ENCODE measurements at regions not wholly inside any gene's neighbourhood (a gene's known extent, or its start where the extent isn't known, plus 50 kb on each side); places are given as distances from the start of the nearest gene placed in this dataset.
"Not testable (repeated sequence)": the region's sequence is repeated elsewhere in the genome, so short reads cannot be mapped to it uniquely, and the experiment has no call there.

GRCh38 chr12:67488349-67488748, 160.2 kb upstream of the DYRK2 start:
- not testable (repeated sequence) for DNase-seq (ENCODE audit: low read depth in 1 of 2, low spot score in 1 of 2)

- DNase-seq (ENCODE audit: low read depth in 1 of 2, low spot score in 1 of 2) = no peak
These were observed 159.5 kb upstream of the DYRK2 start for GRCh38 chr12:67489007-67489406.

- no peak for DNase-seq (ENCODE audit: low read depth in 1 of 2, low spot score in 1 of 2)
These were observed 152.0 kb upstream of the DYRK2 start for GRCh38 chr12:67496581-67496980.

- no peak for DNase-seq (ENCODE audit: low read depth in 1 of 2, low spot score in 1 of 2)
These were observed 149.6 kb upstream of the DYRK2 start for GRCh38 chr12:67498991-67499390.

- no peak for DNase-seq (ENCODE audit: low read depth in 1 of 2, low spot score in 1 of 2)
These were observed 147.2 kb upstream of the DYRK2 start for GRCh38 chr12:67501362-67501761.

- DNase-seq (ENCODE audit: low read depth in 1 of 2, low spot score in 1 of 2) = no peak
These were observed 144.5 kb upstream of the DYRK2 start for GRCh38 chr12:67504026-67504425.

- DNase-seq (ENCODE audit: low read depth in 1 of 2, low spot score in 1 of 2) = no peak
These were observed 141.8 kb upstream of the DYRK2 start for GRCh38 chr12:67506739-67507138.

GRCh38 chr12:67508830-67509229, 139.7 kb upstream of the DYRK2 start:
- no peak for DNase-seq (ENCODE audit: low read depth in 1 of 2, low spot score in 1 of 2)

- DNase-seq (ENCODE audit: low read depth in 1 of 2, low spot score in 1 of 2) = no peak
These were observed 138.7 kb upstream of the DYRK2 start for GRCh38 chr12:67509666-67510386.

GRCh38 chr12:67512061-67512460, 136.5 kb upstream of the DYRK2 start:
- no peak for DNase-seq (ENCODE audit: low read depth in 1 of 2, low spot score in 1 of 2)

- DNase-seq (ENCODE audit: low read depth in 1 of 2, low spot score in 1 of 2) = no peak
These were observed 134.0 kb upstream of the DYRK2 start for GRCh38 chr12:67514502-67514901.

GRCh38 chr12:67515679-67516340, 132.7 kb upstream of the DYRK2 start:
- peak in 1 of 2 donors; percentile 9 for DNase-seq (ENCODE audit: low read depth in 1 of 2, low spot score in 1 of 2)

GRCh38 chr12:67517181-67517887, 131.2 kb upstream of the DYRK2 start:
- no peak for DNase-seq (ENCODE audit: low read depth in 1 of 2, low spot score in 1 of 2)

GRCh38 chr12:67519484-67520433, 128.8 kb upstream of the DYRK2 start:
- DNase-seq (ENCODE audit: low read depth in 1 of 2, low spot score in 1 of 2) = no peak

- DNase-seq (ENCODE audit: low read depth in 1 of 2, low spot score in 1 of 2) = no peak
These were observed 127.9 kb upstream of the DYRK2 start for GRCh38 chr12:67520606-67521005.

GRCh38 chr12:67522222-67522621, 126.3 kb upstream of the DYRK2 start:
- no peak for DNase-seq (ENCODE audit: low read depth in 1 of 2, low spot score in 1 of 2)

GRCh38 chr12:67523538-67523937, 125.0 kb upstream of the DYRK2 start:
- DNase-seq (ENCODE audit: low read depth in 1 of 2, low spot score in 1 of 2) = no peak

- no peak for DNase-seq (ENCODE audit: low read depth in 1 of 2, low spot score in 1 of 2)
These were observed 123.5 kb upstream of the DYRK2 start for GRCh38 chr12:67524861-67525616.

GRCh38 chr12:67525617-67525884, 123.0 kb upstream of the DYRK2 start:
- DNase-seq (ENCODE audit: low read depth in 1 of 2, low spot score in 1 of 2) = no peak

- no peak for DNase-seq (ENCODE audit: low read depth in 1 of 2, low spot score in 1 of 2)
These were observed 122.4 kb upstream of the DYRK2 start for GRCh38 chr12:67526129-67526528.

- DNase-seq (ENCODE audit: low read depth in 1 of 2, low spot score in 1 of 2) = no peak
These were observed 117.5 kb upstream of the DYRK2 start for GRCh38 chr12:67531051-67531450.

Data from activated T-helper 1 cell treated with anti-CD3 and anti-CD28 coated beads, Interleukin-2, amount 50 U/mL, for 16 hours (primary cell).